Activated T-cell treated with anti-CD3 and anti-CD28 coated beads, Interleukin-2, amount 50 U/mL, for 1 hour (primary cell): ENCODE measurements at regions not wholly inside any gene's neighbourhood (a gene's known extent, or its start where the extent isn't known, plus 50 kb on each side); places are given as distances from the start of the nearest gene placed in this dataset.
"Not testable (repeated sequence)": the region's sequence is repeated elsewhere in the genome, so short reads cannot be mapped to it uniquely, and the experiment has no call there.

Experiments
- DNase-seq: peaks from one replicate; pipeline ENCODE4 v3.0.0-alpha.2; 2020

DNA sequence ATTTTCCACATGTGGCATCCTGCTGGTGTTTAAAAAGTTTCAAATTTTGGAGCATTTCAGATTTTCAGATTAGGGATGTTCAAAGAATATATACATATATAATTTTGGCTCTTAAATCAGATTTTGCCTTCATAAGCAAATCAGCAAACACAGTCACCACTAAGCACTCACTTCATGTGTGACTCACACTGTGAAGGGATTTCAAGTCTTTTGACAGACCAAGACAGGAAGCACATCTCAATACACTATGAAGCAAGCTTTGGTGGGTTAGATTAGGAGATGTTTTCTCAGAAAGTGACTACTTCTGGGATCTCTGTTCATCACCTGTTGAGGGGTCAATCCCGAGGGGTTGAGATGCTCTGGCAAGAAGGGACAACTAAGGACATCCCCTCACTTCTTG lies 227.8 kb upstream of the RBBP8 start:
- no peak for DNase-seq

DNA sequence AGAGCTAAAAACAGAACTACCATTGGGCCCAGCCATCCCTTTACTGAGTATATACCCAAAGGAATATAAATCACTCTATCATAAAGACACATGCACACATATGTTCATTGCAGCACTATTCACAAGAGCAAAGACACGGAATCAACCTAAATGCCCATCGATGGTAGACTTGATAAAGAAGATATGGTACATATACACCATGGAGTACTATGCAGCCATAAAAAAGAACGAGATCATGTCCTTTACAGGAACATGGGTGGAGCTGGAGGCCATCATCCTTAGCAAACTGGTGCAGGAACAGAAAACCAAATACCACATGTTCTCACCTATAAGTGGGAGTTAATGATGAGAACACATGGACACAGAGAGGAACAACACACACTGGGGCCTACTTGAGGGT lies 227.1 kb upstream of the RBBP8 start:
- not testable (repeated sequence) for DNase-seq

DNA sequence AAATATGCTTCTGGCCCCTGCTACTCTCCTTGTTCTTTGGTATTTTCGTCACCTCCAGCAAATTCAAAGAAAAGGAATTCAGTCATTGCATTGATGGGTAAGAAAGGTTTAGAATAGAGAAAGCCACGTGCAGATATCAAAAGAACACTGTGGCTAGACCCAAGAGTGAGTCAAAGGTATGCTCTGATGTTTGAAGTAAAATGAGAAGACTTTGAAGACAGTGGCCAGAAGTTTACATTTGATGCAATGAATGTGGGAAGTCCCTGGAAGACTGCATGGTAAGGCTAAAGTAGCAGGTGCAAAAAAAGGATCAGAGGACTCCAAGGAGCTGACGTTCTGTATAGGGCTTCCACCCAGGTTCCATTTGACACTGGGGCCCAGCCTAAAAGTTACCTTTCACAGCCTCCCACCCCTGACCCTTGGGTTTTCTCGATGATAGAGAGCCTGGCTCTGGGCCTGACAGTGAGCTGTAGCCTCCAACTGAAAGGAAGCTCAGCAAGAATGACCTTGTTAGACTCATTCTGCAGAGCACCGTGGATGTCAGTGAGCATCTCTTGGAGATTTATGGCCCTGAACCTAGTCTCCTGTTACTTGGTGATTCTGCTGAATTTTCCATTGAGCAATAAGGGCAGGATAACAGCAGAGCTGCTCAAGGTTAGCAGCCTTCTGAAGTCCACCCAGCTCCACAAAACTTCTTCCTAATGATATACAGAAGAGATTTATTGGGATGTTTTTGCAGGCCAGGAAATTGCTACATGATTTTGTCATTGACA lies 223.7 kb upstream of the RBBP8 start:
- no peak for DNase-seq

DNA sequence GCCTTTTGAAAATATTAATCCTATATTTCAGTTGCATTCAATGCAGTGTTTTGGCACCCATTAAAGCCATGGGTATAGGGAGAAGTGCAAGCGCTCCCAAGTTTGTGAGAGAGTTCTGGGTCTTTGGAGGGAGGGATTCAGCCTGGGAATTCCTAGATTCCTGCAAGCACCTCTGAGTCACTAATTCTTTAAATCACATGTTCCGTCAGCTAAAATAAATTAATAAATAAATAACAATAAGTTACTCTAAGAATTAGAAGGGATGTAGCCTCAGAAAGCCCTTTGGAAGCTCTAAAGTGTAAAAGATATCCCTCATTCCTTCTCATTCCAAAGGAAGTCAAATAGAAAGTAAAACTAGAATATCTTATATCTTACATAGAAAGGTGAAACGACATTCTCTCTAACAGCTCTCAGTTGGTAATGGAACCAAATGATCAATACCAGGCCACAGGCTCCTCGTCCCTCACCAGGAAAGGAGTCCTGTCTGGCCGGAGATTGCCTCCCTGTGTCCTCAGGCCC lies 222.4 kb upstream of the RBBP8 start:
- DNase-seq: no peak

DNA sequence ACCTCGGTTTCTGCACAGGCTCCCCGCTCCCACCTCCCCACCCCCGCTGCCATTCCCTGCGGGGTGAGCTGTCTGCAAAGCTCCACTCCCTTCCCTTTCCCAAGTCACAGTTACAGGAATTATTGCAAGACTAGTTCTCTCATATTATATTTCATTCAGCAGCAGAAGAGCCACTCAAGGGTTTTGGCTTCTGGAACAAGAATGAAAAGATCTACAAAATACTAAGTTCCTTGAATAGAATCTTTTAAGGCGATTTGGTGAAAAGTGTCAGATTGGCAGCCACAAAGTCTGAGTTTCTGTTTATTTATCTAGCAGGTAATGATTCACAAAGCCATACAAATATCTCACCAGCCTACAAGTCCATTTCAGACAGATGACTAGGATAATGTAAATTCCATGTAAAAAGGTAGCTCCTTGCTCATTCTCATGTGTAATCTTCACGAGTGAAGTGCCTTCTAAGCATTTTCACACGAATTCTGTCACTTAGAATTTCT lies 221.9 kb upstream of the RBBP8 start:
- no peak for DNase-seq

DNA sequence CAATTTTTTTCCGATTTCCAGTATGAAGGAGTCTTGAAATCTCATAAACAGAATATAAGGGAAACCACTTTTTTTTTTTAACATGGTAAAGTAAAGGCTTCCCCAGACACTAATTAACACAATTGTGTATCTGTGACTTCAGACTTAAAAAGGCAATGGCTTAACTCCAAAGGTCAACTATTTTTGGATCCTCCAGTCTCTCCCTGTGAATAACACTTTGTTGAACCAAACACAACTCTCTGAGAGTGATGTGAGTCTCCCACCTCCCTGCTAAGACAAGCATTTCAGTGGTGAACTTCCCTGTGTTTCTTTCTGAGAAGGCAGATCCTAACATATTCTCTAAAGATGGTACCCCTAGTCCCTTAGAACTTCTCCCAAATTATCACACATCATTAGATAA lies 219.6 kb upstream of the RBBP8 start:
- DNase-seq: no peak

DNA sequence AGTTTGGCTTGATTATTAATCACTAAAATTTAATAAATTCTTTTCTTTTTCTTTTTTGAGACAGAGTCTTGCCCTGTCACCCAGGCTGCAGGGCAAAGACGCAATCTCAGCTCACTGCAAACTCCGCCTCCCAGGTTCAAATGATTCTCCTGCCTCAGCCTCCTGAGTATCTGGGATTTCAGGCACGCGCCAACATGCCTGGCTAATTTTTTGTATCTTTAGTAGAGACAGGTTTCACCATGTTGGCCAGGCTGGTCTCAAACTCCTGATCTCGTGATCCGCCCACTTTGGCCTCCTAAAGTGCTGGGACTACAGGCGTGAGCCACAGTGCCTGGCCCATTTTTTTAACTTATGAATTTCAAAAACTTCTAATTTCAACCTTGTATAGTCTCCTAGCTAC lies 215.6 kb upstream of the RBBP8 start:
- not testable (repeated sequence) for DNase-seq

DNA sequence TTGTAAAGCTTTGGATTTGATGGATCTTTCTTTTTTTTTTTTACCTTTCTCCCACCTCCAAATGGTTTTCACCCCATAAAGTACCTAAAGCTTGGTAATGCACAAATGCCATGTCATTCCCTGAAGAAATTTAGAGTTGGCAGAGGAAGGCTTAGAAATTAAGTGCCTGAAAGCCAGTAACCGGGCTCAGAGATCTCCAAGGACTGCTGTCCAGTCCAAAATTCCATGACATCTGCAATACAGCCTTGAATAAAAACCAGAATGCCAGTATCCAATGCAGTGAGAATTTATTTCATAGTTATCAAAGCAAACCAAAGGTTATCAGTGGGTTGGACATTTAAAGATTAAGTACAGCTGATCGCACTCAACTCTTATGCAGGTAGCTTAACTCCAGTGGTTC lies 209.9 kb upstream of the RBBP8 start:
- no peak for DNase-seq

DNA sequence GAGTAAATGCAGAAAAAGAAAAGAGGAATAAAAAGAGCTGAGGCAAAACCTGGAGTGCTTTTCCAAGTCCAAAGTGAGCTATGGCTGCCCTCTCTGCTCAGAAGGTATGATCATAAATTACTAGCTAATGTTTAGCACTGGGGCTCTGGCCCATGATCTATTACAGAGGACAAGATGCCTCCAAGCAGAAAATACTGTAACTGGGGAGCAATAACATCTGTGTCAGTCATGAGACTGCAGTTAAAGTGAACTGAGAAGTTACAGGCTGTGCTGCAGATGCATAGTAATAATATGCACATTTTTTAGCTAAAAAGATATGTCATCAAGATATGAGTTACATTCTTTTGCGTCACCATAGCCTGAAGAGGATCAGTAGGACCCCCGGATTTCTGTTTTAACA lies 209.4 kb upstream of the RBBP8 start:
- no peak for DNase-seq

DNA sequence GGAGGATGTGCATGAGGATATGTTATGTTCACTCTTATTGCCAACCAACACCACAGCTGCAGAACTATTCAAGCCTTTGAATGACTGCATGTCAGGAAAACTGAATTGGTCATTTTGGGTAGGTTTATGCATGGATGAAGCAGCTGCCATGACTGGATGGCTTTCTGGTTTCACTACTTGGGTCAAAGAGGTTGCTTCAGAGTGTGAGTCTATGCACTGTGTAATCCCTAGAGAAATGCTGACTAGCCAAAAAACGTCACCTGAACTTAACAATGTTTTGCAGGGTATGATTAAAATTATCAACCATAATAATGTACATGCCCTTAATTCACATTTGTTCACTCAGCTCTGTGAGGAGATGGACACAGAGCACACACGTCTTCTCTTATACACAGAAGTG lies 206.7 kb upstream of the RBBP8 start:
- DNase-seq: no peak

DNA sequence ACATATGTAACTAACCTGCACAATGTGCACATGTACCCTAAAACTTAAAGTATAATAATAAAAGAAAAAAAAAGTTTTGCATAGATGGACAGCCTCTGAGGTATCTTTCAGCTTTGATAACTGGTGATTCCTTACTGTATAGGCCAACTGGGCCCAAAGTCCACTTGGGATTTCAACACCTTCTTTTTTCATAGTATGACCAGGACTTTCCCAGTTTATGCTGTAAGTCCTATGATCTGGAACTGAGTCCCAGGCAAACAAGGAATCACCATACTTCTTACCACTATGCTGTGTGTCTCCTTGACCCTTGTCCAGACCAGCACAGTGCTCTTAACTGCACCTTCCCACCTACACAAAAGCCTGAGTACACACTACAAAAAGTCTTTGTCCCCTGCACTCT lies 205.1 kb upstream of the RBBP8 start:
- DNase-seq: no peak

DNA sequence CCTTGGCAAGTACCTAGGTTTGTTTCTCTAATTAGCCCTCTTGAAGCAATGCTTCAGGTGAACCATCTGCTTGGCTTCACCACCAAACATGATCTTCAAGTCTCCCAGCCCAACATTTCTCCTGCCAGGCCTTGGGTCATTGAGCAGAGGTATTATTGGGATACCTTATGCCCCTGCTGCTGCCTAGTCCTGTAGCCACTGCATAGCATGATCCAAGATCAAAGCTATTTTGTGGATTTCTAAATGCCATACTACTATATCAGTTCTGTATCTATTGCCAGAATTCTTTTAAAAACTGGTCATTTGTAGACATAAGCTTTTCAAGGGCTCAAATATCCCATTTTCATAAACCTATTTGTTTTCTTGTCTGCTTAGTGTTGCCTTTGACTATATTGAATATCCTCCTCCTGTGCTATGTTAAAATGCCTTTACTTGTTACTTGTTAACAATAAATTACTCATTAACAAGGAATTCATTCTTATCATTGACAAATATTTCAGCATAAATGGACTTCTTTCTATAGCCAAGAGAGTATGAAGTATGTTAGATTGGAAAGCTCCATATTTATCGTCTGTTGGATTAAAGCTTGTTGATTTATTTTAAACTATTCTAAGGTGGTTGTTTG lies 204.5 kb upstream of the RBBP8 start:
- DNase-seq: no peak

DNA sequence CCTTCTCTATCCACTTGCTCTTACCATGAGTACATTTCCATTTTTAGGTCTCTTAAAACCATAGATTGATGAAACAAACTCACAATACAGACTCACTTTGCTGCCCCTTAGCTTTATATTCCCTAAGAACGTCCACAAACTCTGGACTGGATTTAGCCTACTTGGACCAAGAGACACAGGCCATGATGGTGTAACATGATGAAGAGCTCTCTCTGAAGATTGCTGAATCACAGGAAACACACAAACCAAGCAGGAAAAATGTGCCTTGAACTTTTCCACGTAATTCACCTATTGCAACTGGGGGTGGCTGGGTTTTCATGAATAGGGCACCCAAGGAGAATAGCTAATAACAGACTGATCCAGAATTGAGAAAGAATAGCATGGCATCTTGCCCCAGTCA lies 201.7 kb upstream of the RBBP8 start:
- DNase-seq: no peak

DNA sequence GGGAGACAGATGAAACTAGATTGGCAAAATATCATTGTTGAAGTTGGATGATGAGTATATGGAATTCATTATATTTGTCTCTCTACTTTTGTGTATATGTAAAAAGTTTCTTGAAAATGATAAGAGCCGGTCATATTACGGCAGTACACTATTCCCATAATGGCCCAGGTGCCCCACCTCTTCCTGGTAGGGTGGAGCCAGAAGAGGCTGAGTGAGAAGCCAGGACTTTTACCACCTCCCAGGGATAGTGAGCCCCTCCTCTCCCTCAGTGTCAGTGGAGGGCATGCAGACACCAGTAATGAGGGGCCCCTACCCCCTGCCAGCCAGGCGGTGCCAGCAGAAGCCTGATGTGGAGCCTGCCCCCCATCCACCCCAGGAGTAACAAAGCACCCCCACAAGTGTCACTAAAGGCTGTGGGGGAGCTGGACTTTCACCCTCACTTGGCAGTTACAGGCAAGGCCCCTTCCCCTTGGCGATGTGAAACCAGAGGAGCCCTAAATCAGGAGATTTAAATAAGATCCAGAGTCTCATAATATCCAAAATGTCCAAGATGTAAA lies 198.9 kb upstream of the RBBP8 start:
- no peak for DNase-seq

DNA sequence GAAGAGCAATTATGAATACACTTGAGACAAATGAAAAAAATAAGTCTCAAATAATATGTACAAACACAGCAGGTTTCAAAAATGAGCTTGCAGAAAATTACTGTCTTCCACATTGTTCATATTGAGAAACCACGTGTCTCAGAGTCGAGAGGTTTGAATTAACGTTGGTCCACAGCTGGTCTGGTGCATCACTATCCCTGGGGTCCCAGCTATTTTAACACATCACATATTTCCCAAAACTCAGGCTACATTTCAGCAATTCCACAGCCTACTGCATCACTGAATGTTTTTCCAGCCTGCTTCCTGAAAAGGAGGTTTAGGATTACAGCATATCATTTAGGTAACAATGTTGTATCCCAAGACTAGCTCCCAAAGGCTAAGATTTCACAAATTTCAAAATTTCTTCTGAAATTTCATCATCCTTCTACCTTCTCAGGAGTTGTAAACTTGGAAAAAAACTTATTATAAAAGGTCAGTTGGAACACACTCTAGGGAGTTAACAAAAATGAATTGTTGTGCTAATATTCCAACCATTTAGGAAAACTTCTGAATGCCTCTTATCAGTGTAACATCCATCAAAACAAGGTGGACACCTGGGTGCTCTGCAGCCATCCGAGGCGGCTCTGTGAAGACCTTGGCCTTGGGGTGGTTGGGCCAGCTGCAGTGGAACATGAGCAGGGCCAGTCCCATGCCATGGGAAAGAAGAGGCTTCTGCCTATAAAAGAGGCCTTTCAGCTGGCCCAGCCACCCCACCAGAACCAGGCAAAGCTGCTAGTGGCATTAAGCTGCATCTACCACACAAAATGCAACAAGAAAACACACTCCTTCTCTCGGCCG lies 198.1 kb upstream of the RBBP8 start:
- DNase-seq: no peak

DNA sequence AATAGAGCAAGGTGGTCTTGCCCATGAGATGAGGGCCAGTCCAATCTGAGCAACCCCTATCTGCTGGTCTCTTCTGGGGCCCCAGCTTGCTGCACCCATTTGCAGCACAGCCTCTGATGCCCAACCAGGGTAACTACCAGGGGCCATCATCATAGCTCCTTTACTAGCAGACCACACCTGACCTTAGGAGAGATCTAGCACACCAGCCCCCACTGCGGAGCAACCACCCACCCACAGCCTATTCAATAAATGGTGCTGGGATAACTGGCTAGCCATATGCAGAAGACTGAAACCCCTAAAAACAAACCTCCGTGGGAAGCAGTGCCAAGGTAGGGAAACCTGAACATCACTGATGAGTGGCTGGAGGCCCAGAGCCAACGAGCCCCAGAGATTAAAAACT lies 196.1 kb upstream of the RBBP8 start:
- no peak for DNase-seq

DNA sequence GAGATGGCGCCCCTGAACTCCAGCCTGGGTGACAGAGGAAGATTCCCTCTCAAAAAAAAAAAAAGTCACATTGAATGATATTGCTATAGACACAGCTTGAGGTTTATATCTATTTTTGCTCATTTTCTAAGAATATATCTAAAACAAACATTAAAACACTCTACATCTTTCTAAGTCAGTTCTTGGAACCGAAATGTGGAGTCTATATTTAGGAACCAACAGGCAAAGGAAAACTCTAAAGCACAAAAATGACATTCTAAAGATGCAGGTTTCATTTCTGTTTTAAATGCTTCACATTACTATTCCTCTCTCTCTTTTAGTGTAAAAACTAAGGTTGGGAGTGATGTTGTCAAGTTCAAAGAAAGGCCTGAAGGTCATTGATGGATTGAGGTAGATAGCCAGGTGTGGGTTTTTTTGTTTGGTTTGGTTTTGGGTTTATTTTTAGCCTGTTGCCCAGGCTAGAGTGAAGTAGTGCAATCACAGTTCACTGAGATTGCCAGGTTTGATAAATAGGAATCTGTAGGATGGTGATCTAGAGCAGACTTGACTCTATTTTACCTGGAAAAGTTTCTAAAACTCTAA lies 194.0 kb upstream of the RBBP8 start:
- no peak for DNase-seq

DNA sequence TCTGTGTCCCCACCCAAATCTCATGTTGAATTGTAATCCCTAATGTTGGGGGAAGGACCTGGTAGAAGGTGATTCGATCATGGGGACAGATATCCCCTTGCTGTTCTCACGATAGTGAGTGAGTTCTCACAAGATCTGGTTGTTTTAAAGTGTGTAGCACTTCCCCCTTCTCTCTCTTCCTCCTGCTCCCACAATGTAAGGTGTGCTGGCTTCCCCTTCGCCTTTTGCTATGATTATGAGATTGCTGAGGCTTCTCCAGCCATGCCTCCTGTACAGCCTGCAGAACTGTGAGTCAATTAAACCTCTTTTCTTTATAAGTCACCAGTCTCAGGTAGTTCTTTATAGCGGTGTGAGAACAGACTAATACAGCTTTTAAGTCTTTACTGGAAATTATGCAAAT lies 193.3 kb upstream of the RBBP8 start:
- no peak for DNase-seq

DNA sequence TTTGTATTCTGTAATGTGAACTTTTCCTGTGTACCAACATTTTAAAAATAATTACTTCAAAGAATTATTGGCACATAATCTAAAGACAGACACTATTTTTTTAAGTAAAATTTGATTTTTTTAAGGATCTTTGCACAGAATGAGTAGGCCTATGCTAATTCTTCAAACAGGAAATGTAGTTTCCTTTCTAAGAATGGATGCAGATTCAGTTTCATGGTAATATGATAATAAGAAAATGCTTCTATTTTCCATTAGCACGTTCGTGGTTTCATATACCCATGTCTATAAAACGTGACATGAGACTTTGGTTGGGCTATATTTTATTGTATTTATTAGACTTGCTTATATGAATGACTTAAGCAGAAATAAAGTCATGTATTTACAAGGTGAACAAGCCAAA lies 191.8 kb upstream of the RBBP8 start:
- no peak for DNase-seq

DNA sequence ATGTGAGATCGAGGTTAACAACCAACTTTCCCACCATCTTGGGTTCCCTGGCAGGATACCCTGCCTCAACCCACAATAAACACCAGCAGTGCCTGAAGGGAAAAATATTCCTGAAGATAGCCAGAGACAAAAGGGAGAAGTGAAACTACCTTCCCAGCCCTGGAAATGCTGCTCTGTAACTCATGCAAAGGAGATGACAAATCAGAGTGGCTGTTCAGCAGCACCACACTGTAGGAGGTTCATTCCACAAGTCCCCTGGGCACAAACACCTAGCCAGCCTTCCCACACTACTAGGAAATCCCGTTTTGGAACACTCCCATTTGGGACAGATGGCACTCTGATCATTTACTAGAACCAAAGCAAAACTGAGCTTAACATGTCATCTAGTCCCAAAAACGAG lies 190.7 kb upstream of the RBBP8 start:
- no peak for DNase-seq

DNA sequence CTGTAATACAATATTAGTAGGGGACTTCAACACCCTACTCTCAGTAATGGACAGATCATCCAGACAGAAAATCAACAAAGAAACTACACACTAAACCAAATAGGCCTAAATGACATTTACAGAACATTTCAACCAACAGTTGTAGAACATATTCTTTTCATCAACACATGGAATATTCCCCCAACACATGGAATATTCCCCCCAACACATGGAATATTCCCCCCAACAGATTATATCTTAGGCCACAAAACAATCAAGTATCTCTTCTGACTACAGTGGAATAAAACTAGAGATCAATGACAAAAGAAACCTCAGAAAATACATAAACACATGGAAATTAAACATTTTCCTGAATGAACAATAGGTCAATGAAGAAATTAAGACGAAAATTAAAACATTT lies 187.2 kb upstream of the RBBP8 start:
- no peak for DNase-seq

DNA sequence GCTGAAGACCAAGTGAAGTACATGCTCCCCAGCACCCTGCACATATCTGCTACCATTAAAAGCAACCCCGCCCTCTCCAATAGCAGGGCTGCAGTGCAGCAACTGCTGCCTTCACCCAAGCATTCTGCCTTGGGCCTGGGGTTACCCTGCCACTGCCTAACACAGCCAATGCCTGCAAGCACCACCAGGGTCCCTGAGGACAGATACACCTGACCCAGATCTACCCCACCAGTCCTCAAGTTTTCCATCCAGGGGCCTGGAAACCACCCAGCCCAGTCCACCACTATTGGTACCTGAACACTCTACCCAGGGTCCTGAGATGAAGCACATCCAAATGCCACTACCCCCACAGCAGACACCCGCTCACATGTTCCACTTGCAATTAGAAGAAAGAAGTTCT lies 181.1 kb upstream of the RBBP8 start:
- DNase-seq: no peak
